Activated naive CD8-positive, alpha-beta T cell treated with anti-CD3 and anti-CD28 coated beads, Interleukin-2, amount 10 ng/mL, durations not matched to agents 7 days and 5 days (primary cell): ENCODE measurements at regions not wholly inside any gene's neighbourhood (a gene's known extent, or its start where the extent isn't known, plus 50 kb on each side); places are given as distances from the start of the nearest gene placed in this dataset.
"Not testable (repeated sequence)": the region's sequence is repeated elsewhere in the genome, so short reads cannot be mapped to it uniquely, and the experiment has no call there.

Source experiments
- ATAC-seq: fragments of 150-1000 bp; cut with Tn5 transposase; one replicate; pipeline ENCODE4 v1.10.0; 2021; ENCODE audit warnings: low read depth, moderate library complexity
- POLR2A ChIA-PET: fragments of 350-600 bp; sonication (Branson Sonifier 250); formaldehyde crosslinking; loops from one replicate; lab custom pipeline; 2021; ENCODE audit warnings: antibody characterized with exemption; lab: Charles Lee
- DNase-seq: peaks from one replicate; pipeline ENCODE4 v3.0.0; 2021
- H3K27ac Mint-ChIP-seq: one replicate; pipeline ENCODE4 v1.8.0; 2022; ENCODE audit warnings: mild to moderate bottlenecking, mixed read lengths
- H3K27me3 Mint-ChIP-seq: one replicate; pipeline ENCODE4 v1.8.0; 2022; ENCODE audit warnings: mild to moderate bottlenecking, moderate library complexity, mixed read lengths
- H3K36me3 Mint-ChIP-seq: one replicate; pipeline ENCODE4 v1.8.0; 2021; ENCODE audit warnings: mild to moderate bottlenecking, mixed read lengths
- H3K4me1 Mint-ChIP-seq: one replicate; pipeline ENCODE4 v1.8.0; 2021; ENCODE audit warnings: mixed read lengths
- H3K4me3 Mint-ChIP-seq: one replicate; pipeline ENCODE4 v1.8.0; 2022; ENCODE audit warnings: mild to moderate bottlenecking, moderate library complexity, mixed read lengths
- H3K9me3 Mint-ChIP-seq: one replicate; pipeline ENCODE4 v1.8.0; 2021; ENCODE audit warnings: mixed read lengths

DNA sequence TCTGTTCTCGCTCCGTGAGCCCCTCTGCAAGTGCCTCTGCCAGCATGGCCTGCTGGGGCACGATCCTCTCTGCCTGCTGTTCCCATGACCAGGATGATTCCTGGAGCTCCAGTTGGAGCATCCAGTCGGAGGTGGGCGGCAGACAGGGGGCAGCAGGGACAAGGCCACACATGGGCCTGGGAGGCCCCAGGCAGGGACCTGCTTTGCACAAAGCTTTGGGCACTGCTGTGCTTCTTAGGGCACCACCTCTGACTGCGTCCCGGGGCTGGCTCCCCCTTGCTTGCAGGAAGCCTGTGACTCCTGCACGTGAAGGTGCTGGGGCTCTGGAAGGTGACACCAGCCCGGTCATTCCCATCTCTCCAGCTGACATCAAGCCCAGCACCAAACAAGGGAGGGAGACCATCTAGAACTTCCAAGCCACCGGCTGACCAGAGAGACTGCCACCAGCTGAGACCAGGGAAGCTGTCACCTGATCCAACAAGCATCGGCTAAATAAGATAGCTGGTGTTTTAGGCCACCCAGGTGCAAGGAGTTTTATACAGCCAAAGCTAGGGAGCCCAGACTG is 174.8 kb upstream of the FOXD4L5 start:
- H3K4me3 Mint-ChIP-seq = no peak overlapping the region
- POLR2A ChIA-PET = no interaction called here

DNA sequence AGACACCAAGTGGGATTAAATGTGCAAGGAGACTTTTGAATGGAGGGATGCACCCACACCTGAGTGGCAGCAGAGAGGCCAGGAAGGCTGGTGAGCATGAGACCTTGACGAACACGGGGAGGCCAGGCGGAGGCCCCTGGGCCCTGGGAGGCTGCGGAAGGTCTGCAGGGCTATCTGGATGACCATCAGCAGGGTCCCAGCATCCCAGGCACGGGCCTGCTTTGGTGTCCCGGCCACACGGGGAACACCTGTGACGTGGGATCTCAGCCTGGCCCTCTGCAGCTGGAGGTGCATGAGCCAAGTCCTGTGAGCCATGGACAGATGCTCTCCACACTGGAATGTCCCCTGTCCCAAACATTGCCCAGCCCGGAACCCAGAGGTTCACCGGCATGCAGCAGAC is 174.0 kb upstream of the FOXD4L5 start:
- Mint-ChIP-seq H3K4me3 (no peak overlapping the region), H3K9me3 (peaks cover 12% of the 10 kb centered on the region), H3K36me3 (peaks cover 7% of the 10 kb centered on the region), H3K4me1 (no peaks in the 10 kb centered on the region), H3K27ac (no peak overlapping the region), H3K27me3 (no peaks in the 10 kb centered on the region)
- no peak for ATAC-seq
- no peak for DNase-seq
- POLR2A ChIA-PET = no interaction called here

More for the DNA sequence above, 174.8 kb upstream of the FOXD4L5 start:
- no peaks in the 10 kb centered on the region for H3K4me1 Mint-ChIP-seq
- ATAC-seq (no peak), DNase-seq (no peak)
- H3K9me3 Mint-ChIP-seq = peaks cover 20% of the 10 kb centered on the region
- H3K36me3 Mint-ChIP-seq = peaks cover 9% of the 10 kb centered on the region
- no peak overlapping the region for H3K27ac Mint-ChIP-seq
- no peaks in the 10 kb centered on the region for H3K27me3 Mint-ChIP-seq

DNA sequence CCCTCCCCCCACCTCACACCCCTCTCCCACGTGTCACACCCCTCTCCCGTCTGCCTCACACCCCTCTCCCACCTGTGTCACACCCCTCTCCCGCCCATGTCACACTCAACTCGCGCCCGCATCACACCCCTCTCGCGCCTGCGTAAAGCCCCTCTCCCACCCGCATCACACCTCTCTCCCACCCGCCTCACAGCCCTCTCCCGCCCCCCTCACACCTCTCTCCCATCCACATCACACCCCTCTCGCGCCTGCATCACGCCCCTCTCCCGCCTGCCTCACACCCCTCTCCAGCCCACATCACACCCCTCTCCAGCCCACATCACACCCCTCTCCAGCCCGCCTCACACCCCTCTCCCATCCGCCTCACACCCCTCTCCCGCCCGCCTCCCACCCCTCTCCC is 173.5 kb upstream of the FOXD4L5 start:
- Mint-ChIP-seq H3K27ac (no peak overlapping the region), H3K4me3 (no peak overlapping the region), H3K4me1 (no peaks in the 10 kb centered on the region), H3K27me3 (no peaks in the 10 kb centered on the region), H3K9me3 (peaks cover 10% of the 10 kb centered on the region), H3K36me3 (peaks cover 2% of the 10 kb centered on the region)
- DNase-seq (no peak), ATAC-seq (no peak)
- POLR2A ChIA-PET = no interaction called here

DNA sequence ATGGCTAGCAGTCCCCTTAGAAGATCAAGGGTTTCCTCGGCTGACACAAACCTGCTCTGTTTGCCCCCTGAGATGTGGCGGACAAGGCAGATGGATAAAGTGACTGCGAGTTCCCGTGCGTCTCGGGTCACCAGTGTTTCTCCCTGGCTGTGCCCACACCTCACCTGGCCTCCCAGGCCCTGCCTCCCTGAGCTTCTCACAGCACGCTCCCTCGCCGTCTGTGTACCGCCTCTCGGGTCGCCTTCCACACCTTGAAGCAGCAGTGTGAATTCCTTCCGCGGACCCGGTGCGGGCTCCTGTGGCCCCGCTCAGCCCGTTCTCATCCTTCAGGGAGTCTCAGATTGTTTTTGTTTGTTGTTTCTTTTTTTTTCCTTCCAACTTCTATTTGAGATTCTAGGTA is 172.0 kb upstream of the FOXD4L5 start:
- H3K4me1 Mint-ChIP-seq, H3K36me3 Mint-ChIP-seq, H3K27ac Mint-ChIP-seq, H3K27me3 Mint-ChIP-seq, POLR2A ChIA-PET, H3K4me3 Mint-ChIP-seq, ATAC-seq, DNase-seq: not testable (repeated sequence)
- H3K9me3 Mint-ChIP-seq = peaks cover 14% of the 10 kb centered on the region

DNA sequence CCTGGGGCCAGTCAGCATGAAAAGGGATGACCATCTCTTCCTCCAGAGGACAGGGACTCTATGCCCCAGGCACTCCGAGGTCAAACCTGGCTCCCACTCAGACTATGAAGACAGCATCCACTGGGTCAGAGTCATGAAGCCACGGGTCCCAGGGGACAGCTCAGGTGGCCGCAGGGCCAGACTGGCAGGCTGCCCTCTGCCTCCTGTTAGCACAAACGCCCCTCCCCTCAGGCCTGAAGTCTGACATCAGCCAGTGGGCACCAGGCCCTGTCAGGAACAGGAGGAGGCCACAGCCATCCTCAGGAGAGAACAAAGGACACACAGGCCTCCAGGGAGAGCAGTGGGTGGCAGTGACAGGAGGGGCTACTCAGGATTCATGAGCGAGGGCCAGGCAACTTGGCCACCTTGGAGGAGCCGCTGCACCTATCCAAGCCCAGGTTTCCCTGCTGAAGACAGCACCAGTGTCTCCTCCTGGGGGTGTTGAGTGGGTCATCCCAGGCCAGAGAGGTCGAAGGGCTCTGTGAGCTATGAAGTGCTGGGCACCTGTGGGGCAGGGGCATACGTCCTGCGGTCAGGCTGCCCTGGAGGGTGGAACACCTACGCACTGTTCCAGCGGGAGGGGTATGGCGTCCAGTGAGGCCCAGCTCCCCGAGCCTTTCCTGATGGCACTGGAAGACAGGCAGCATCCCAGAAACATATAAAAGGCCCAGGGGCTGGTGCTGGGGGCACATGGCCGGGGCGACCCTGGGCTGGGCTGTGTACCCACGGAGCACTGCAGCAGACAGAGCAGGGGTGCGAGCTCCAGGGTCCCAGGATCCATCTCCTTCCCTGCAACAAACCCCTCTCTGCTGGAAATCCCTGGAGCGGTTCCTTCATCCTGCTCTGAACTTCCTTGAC is 171.0 kb upstream of the FOXD4L5 start:
- H3K9me3 Mint-ChIP-seq = peaks cover 19% of the 10 kb centered on the region
- ATAC-seq, POLR2A ChIA-PET, H3K27ac Mint-ChIP-seq, H3K36me3 Mint-ChIP-seq, DNase-seq, H3K4me1 Mint-ChIP-seq, H3K27me3 Mint-ChIP-seq, H3K4me3 Mint-ChIP-seq: not testable (repeated sequence)

DNA sequence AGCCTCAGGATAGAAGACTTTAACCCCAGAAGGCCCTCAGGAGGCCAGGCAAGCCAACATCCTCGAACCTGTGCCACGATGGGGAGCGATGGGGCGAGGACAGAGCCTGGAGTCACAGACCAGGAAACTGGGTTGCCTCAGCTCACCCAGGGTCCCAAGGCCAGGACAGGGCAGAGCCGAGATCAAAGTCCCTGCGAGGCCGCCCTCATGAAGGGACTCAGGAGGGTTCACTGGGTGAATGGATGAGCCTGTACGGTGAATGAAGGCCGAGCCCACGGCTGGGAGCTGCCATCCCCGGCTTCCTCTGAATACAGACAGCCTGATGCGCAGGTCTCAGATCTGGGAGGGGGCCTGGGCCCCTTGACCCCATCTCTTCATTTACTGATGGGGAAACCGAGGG is 170.1 kb upstream of the FOXD4L5 start:
- POLR2A ChIA-PET, H3K4me1 Mint-ChIP-seq, H3K27me3 Mint-ChIP-seq, DNase-seq, H3K36me3 Mint-ChIP-seq, H3K27ac Mint-ChIP-seq, H3K4me3 Mint-ChIP-seq, ATAC-seq: not testable (repeated sequence)
- H3K9me3 Mint-ChIP-seq = peaks cover 19% of the 10 kb centered on the region

DNA sequence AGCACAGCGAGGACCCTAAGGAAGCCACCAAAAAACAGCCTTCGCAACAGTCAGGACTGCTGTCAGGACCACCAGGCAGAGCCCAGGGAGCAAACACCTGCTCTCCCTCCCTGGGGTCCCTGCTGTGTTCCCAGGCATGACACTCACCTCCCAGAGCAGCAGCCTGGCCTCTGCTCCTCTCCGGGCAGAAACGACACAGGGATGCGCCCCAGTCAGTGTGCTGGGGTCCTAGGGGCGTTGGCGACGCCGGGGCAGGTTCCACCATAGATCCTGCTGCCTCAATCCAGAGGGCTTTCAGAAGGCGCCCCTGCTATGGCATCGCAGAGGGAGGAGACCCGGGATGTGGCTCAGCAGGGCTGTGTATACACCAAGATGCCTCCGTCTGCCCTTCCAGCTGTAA is 169.7 kb upstream of the FOXD4L5 start:
- H3K36me3 Mint-ChIP-seq, H3K27me3 Mint-ChIP-seq, DNase-seq, POLR2A ChIA-PET, H3K4me1 Mint-ChIP-seq, H3K27ac Mint-ChIP-seq, ATAC-seq, H3K4me3 Mint-ChIP-seq: not testable (repeated sequence)
- peaks cover 19% of the 10 kb centered on the region for H3K9me3 Mint-ChIP-seq

DNA sequence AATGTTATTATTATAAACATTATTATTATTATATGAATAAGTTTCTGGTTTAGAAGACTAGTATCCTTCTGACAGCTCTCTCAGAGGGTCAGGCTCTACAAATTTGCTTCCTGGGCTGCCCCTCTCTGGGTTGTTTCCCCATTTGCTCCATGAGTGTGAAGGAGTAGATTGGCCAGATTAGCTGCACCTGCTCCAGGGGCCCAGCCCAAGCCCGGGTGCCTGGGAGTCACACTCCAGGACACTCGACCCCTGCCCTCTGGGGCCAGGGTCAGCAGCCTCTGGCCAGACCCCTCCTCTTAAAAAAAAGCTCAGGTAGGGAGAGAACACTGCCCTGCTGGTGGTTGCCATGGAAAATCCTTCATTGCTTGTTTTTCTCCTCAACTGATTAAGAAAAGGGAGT is 169.0 kb upstream of the FOXD4L5 start:
- DNase-seq, H3K27ac Mint-ChIP-seq, ATAC-seq, H3K4me3 Mint-ChIP-seq, POLR2A ChIA-PET, H3K36me3 Mint-ChIP-seq, H3K27me3 Mint-ChIP-seq, H3K4me1 Mint-ChIP-seq: not testable (repeated sequence)
- peaks cover 19% of the 10 kb centered on the region for H3K9me3 Mint-ChIP-seq

DNA sequence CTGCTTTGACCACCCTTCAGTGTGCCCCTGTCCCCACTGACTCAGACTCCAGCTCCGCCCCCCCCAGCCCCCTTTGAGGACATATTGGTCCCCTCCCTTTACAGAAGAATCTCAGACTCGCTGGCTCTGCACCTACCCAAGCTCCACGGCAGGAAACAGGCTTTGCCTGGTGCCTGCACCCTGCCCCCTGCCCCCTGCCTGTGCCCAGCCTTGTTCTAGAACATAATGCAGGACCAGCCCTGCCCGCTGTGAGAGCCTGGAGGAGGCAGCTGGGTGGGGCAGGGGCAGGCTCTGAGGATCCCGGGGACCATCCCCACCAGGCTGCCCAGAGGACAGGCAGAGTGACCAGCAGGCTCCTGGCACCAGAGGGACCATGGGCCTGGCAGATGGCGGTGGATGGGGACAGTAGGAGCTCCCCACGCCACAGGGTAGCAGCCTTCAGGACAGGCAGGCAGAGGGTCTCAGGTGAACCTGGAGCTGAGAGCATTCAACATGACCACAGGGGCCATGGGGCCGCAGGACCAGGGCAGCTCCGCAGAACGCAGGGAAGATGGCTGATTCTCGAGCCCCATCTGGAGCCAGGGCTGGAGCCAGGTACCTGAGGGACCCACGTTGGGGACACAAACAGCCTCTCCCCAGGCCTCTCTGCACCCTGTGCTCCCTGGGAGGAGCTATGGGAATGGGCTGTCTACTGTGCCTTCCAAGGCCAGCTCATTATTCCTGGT is 165.0 kb upstream of the FOXD4L5 start:
- ATAC-seq, H3K36me3 Mint-ChIP-seq, H3K4me1 Mint-ChIP-seq, DNase-seq, H3K4me3 Mint-ChIP-seq, POLR2A ChIA-PET, H3K27ac Mint-ChIP-seq, H3K27me3 Mint-ChIP-seq: not testable (repeated sequence)
- peaks cover 29% of the 10 kb centered on the region for H3K9me3 Mint-ChIP-seq

DNA sequence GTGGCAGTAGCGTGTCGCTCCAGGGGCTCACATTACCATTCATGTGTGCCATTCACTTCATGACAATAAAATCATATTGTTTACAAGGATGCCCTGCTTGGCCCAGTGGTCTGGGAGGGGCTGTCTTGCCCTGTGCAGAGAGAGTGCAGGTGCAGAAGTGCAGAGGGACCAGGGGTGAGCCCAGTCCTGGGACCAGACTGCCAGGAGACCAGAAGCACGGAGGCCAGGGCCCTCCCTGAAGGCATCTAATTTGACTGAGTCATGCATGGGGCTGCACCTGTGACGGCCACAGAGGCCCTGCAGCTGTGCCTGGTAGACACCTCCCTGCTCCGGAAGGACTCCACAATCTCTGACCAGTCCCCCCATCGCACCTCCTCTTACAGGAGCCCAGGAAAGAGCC is 164.4 kb upstream of the FOXD4L5 start:
- Mint-ChIP-seq H3K9me3 (peaks cover 29% of the 10 kb centered on the region), H3K36me3 (no peaks in the 10 kb centered on the region), H3K27me3 (no peaks in the 10 kb centered on the region), H3K4me1 (no peaks in the 10 kb centered on the region), H3K4me3 (no peak overlapping the region), H3K27ac (no peak overlapping the region)
- POLR2A ChIA-PET = no interaction called here
- ATAC-seq (no peak), DNase-seq (no peak)

DNA sequence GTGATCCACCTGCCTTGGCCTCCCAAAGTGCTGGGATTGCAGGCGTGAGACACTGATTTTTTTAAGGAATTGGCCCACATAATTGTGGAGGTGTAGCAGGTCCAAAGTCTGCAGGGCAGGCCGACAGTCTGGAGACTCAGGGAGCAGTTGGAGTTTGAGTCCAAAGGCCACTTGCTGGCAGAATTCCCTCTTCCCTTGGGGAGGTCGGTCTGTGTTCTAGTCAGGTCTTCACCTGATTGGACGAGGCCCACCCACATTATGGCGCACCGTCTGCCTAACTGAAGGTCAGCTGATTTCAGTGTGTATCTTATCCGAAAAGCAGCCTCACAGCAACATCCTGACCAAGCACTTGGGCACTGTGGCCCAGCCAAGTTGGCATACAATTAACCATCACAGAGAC is 162.1 kb upstream of the FOXD4L5 start:
- DNase-seq, H3K27me3 Mint-ChIP-seq, POLR2A ChIA-PET, H3K4me3 Mint-ChIP-seq, ATAC-seq, H3K4me1 Mint-ChIP-seq, H3K36me3 Mint-ChIP-seq, H3K27ac Mint-ChIP-seq: not testable (repeated sequence)
- H3K9me3 Mint-ChIP-seq = peaks cover 20% of the 10 kb centered on the region

DNA sequence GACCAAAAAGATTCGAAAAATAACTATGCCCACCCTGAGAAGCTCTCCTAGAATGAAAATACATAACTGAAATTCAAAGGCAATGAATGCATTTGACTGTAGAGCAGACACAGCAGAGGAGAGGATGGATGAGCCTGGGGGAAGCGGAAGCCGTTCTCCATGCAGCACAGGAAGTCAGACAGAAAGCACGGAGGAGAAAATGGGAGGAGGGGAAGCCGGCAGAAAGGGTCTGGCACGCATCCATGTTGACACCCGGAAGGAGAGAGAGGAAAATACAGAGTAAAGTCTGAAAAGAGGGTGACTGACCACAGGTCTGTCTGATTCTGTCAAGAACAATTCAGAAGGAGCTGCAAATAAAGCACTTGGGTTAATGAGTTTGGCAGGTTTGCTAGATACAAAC is 161.0 kb upstream of the FOXD4L5 start:
- DNase-seq, POLR2A ChIA-PET, H3K4me1 Mint-ChIP-seq, H3K27me3 Mint-ChIP-seq, ATAC-seq, H3K4me3 Mint-ChIP-seq, H3K36me3 Mint-ChIP-seq, H3K27ac Mint-ChIP-seq: not testable (repeated sequence)
- H3K9me3 Mint-ChIP-seq = peaks cover 16% of the 10 kb centered on the region

DNA sequence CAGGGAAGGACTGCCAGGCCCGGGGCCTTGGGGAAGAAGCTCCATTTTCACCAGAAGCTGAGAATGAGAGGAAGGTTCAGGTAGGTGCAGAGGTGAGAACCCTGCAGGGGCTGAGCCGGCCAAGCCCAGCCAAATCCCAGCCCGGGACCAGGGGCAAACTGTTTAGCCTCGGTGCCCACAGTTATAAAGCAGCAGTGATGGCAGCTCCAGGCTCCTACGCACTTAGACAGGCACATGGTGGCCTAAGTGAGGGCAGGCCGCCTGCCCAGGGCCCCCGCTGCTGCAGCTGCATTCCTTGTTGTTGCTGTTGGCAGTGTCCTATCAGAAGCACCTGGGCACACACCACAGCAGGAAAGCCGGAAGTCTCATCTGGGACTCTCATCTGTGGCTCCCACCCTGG is 159.9 kb upstream of the FOXD4L5 start:
- H3K27ac Mint-ChIP-seq = no peak overlapping the region
- H3K4me1 Mint-ChIP-seq = no peaks in the 10 kb centered on the region
- POLR2A ChIA-PET = no interaction called here
- ATAC-seq (no peak), DNase-seq (no peak)
- H3K9me3 Mint-ChIP-seq = peaks cover 16% of the 10 kb centered on the region
- H3K36me3 Mint-ChIP-seq = no peaks in the 10 kb centered on the region
- no peaks in the 10 kb centered on the region for H3K27me3 Mint-ChIP-seq
- H3K4me3 Mint-ChIP-seq = no peak overlapping the region

DNA sequence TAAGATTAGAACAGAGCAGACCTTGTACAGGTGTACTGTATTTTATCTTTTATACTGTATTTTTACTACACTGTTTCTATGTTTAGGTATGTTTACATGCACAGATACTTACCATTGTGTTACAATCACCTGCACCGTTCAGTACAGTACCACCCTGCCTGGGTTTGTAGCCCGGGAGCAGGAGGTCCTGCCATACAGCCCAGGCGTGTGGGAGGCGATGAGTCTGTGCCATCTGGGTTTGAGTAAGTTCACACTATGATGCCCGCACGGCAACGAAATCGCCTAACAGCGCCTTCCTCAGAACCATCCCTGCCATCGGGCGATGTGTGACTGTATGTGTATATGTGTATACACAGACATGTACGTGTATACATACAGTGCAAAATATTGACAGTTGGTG is 157.1 kb upstream of the FOXD4L5 start:
- H3K4me1 Mint-ChIP-seq, POLR2A ChIA-PET, H3K27ac Mint-ChIP-seq, DNase-seq, H3K4me3 Mint-ChIP-seq, H3K27me3 Mint-ChIP-seq, H3K36me3 Mint-ChIP-seq, ATAC-seq: not testable (repeated sequence)
- H3K9me3 Mint-ChIP-seq = peaks cover 15% of the 10 kb centered on the region
